ENCODE measurements at regions not wholly inside any gene's neighbourhood (a gene's known extent, or its start where the extent isn't known, plus 50 kb on each side); places are given as distances from the start of the nearest gene placed in this dataset.

DNA sequence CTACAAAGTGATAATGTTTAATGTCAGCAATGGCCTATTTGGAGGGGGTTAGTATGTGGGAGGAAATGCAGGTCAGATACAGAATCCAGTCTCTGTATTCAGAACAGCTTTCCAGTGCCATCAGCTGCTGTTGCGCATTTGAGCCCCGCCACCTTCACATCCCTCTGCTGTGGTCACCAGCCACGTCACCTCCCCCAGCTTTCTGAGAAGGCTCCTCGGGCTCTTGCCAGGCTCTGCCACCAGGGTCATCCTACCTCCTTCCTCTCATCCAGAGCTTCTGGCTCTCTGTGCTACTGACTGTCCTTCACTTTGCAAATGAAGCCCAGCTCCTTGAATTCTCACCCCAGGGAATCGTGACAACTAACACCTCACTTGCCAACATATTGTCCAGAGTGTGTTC is 138.8 kb downstream of the PIK3R1 start:
- FAIRE-seq (no peak), DNase-seq (ENCODE audit: extremely low read depth in 1 of 4, low spot score in 3 of 4) (no peak), ATAC-seq (peak; percentile 41; the same call in 2 of the 3 replicates)
- H3K9me3 ChIP-seq (replicated peaks; ENCODE audit: control insufficient read depth, insufficient read depth, low read depth, low read length) = no peaks in the 10 kb centered on the region
- H4K20me1 ChIP-seq (replicated peaks; ENCODE audit: control insufficient read depth, insufficient read depth, low read length) = no peaks in the 10 kb centered on the region
- no peaks in the 10 kb centered on the region for H3K27me3 ChIP-seq (ENCODE audit: control insufficient read depth in 2 of 2, insufficient read depth in 2 of 2, low read length in 2 of 2)
- H3K4me1 ChIP-seq (replicated peaks in 1 of 2; ENCODE audit: control insufficient read depth in 2 of 2, insufficient read depth in 2 of 2, low read length in 2 of 2) = no peaks in the 10 kb centered on the region; a peak in 2 of 5 replicates
- TF ChIP-seq NCOA2 (IDR thresholded peaks at IDR 0.05; ENCODE audit: partially characterized antibody in 2 of 2) = no peak
- TF ChIP-seq, protein P1, sequence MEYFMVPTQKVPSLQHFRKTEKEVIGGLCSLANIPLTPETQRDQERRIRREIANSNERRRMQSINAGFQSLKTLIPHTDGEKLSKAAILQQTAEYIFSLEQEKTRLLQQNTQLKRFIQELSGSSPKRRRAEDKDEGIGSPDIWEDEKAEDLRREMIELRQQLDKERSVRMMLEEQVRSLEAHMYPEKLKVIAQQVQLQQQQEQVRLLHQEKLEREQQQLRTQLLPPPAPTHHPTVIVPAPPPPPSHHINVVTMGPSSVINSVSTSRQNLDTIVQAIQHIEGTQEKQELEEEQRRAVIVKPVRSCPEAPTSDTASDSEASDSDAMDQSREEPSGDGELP (CRISPR knock-in tag; IDR thresholded peaks at IDR 0.05; ENCODE audit: borderline replicate concordance) = peak; percentile 51; the same call in 1 of the 2 replicates
- H3K4me2 ChIP-seq (ENCODE audit: insufficient read depth, low read length) = no peak overlapping the region
- H3K4me3 ChIP-seq = no peak overlapping the region
- H3K27ac ChIP-seq (ENCODE audit: extremely low read depth, low read depth, low read length) = no peak overlapping the region
- WGBS (ENCODE audit: insufficient coverage, low coverage, missing lambda C conversion rate) = 49% methylated on average over 5 of the region's 5 CpGs
- ChIA-PET CTCF (ENCODE audit: low intra/inter-chr PET ratio) (no interaction called here), POLR2A (no interaction called here)
- no peaks in the 10 kb centered on the region for H3K9me1 ChIP-seq (ENCODE audit: control insufficient read depth, insufficient read depth, low read length)
- no TSS peak for BruUV-seq (replicated peaks)
- intact Hi-C loops (cut with micrococcal nuclease) = no loop called here
- H3K79me2 ChIP-seq (ENCODE audit: control insufficient read depth, insufficient read depth, low read length) = no peaks in the 10 kb centered on the region
- no peaks in the 10 kb centered on the region for H3K36me3 ChIP-seq (ENCODE audit: control insufficient read depth, insufficient read depth, low read length)
- H3K9ac ChIP-seq (ENCODE audit: insufficient read depth in 1 of 2, low read depth in 2 of 2, low read length in 2 of 2) = no peak overlapping the region
- H2AFZ ChIP-seq (ENCODE audit: low read depth, low read length) = no peak overlapping the region
- in situ Hi-C loops (cut with MboI) = no loop called here

DNA sequence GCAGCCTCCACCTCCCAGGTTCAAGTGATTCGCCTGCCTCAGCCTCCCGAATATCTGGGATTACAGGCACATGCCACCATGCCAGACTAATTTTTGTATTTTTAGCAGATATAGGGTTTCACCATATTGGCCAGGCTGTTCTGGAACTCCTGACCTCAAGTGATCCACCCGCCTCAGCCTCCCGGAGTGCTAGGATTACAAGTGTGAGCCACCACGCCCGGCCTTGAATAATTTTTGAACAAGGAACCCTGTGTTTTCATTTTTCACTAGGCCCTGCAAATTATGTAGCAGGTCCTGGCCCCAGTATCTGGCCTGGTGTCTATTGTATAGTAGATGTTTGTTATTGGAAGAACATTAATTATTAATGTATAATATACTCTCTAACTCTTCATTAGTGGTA is 140.7 kb downstream of the PIK3R1 start:
- no peak overlapping the region for H2AFZ ChIP-seq (ENCODE audit: low read depth, low read length)
- intact Hi-C loops (cut with micrococcal nuclease) (no loop called here), in situ Hi-C loops (cut with MboI) (no loop called here)
- FAIRE-seq (no peak), ATAC-seq (no peak), DNase-seq (ENCODE audit: extremely low read depth in 1 of 4, low spot score in 3 of 4) (no peak)
- no peaks in the 10 kb centered on the region; a peak in 2 of 5 replicates for H3K4me1 ChIP-seq (replicated peaks in 1 of 2; ENCODE audit: control insufficient read depth in 2 of 2, insufficient read depth in 2 of 2, low read length in 2 of 2)
- no TSS peak for BruUV-seq (replicated peaks)
- ChIA-PET CTCF (ENCODE audit: low intra/inter-chr PET ratio) (no interaction called here), POLR2A (interaction anchor here (0.7 kb wide), 1 partner anchor 25 kb away, joined by 3 read pairs; no protein-coding TSS in a partner anchor)
- no peak overlapping the region for H3K27ac ChIP-seq (ENCODE audit: extremely low read depth, low read depth, low read length)
- H3K9me1 ChIP-seq (ENCODE audit: control insufficient read depth, insufficient read depth, low read length) = no peaks in the 10 kb centered on the region
- H4K20me1 ChIP-seq (replicated peaks; ENCODE audit: control insufficient read depth, insufficient read depth, low read length) = no peaks in the 10 kb centered on the region
- H3K4me2 ChIP-seq (ENCODE audit: insufficient read depth, low read length) = no peak overlapping the region
- no peak overlapping the region for H3K4me3 ChIP-seq
- no peaks in the 10 kb centered on the region for H3K36me3 ChIP-seq (ENCODE audit: control insufficient read depth, insufficient read depth, low read length)
- WGBS (ENCODE audit: insufficient coverage, low coverage, missing lambda C conversion rate) = 81% methylated on average over 6 of the region's 6 CpGs
- H3K79me2 ChIP-seq (ENCODE audit: control insufficient read depth, insufficient read depth, low read length) = no peaks in the 10 kb centered on the region
- H3K9ac ChIP-seq (ENCODE audit: insufficient read depth in 1 of 2, low read depth in 2 of 2, low read length in 2 of 2) = no peak overlapping the region
- no peaks in the 10 kb centered on the region for H3K9me3 ChIP-seq (replicated peaks; ENCODE audit: control insufficient read depth, insufficient read depth, low read depth, low read length)
- H3K27me3 ChIP-seq (ENCODE audit: control insufficient read depth in 2 of 2, insufficient read depth in 2 of 2, low read length in 2 of 2) = no peaks in the 10 kb centered on the region
- no peak for TF ChIP-seq SMARCA5 (IDR thresholded peaks at IDR 0.05)
- TF ChIP-seq ZSCAN29 (IDR thresholded peaks at IDR 0.05) = no peak
- no peak for TF ChIP-seq POLR2B (IDR thresholded peaks at IDR 0.05; ENCODE audit: low read depth, partially characterized antibody)
- no peak for TF ChIP-seq KDM5B (IDR thresholded peaks at IDR 0.05; ENCODE audit: insufficient replicate concordance, low read depth, low read length)
- TF ChIP-seq, protein P2, sequence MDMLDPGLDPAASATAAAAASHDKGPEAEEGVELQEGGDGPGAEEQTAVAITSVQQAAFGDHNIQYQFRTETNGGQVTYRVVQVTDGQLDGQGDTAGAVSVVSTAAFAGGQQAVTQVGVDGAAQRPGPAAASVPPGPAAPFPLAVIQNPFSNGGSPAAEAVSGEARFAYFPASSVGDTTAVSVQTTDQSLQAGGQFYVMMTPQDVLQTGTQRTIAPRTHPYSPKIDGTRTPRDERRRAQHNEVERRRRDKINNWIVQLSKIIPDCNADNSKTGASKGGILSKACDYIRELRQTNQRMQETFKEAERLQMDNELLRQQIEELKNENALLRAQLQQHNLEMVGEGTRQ (CRISPR knock-in tag; IDR thresholded peaks at IDR 0.05) = no peak
- no peak for TF ChIP-seq MYNN (IDR thresholded peaks at IDR 0.05)
- no peak for TF ChIP-seq MYNN (CRISPR knock-in tag; IDR thresholded peaks at IDR 0.05)
- TF ChIP-seq HNRNPUL1 (IDR thresholded peaks at IDR 0.05; ENCODE audit: low read length) = no peak
- TF ChIP-seq PTRF (tag; IDR thresholded peaks at IDR 0.05) = no peak
- no peak for TF ChIP-seq ZNF217 (CRISPR knock-in tag; IDR thresholded peaks at IDR 0.05)
- TF ChIP-seq TRIM28 (IDR thresholded peaks at IDR 0.05) = no peak
- no peak for TF ChIP-seq GTF2E2 (tag; IDR thresholded peaks at IDR 0.05)
- no peak for TF ChIP-seq RBM34 (IDR thresholded peaks at IDR 0.05; ENCODE audit: borderline replicate concordance, insufficient read depth, low read length)

Measured in K562 (cell line).